ENCODE measurements at regions not wholly inside any gene's neighbourhood (a gene's known extent, or its start where the extent isn't known, plus 50 kb on each side); places are given as distances from the start of the nearest gene placed in this dataset.
"Not testable (repeated sequence)": the region's sequence is repeated elsewhere in the genome, so short reads cannot be mapped to it uniquely, and the experiment has no call there.

- H3K4me3 ChIP-seq (ENCODE audit: low read length in 2 of 2): no peak overlapping the region
- no peaks in the 10 kb centered on the region for H3K27me3 ChIP-seq (ENCODE audit: insufficient read depth, low read length)
- H3K27ac ChIP-seq (ENCODE audit: low read depth, low read length): no peak overlapping the region
- H3K36me3 ChIP-seq (ENCODE audit: insufficient read depth, low read length): no peaks in the 10 kb centered on the region
- H3K27me3 Mint-ChIP-seq: peaks cover 0 to 2% of the 10 kb centered on the region in 2 donors
- no peak overlapping the region for H3K4me3 Mint-ChIP-seq
- POLR2A ChIA-PET (ENCODE audit: partially characterized antibody): no interaction called here
- intact Hi-C loops (cut with micrococcal nuclease): no loop called here
- peak in 1 of 5 donors; percentile 0 for DNase-seq
- no peaks in the 10 kb centered on the region for H3K9me3 Mint-ChIP-seq
- H3K9me3 ChIP-seq (ENCODE audit: control insufficient read depth in 1 of 2, low read length in 2 of 2): no peaks in the 10 kb centered on the region
- no peaks in the 10 kb centered on the region for H3K4me1 Mint-ChIP-seq
- H3K4me1 ChIP-seq (ENCODE audit: insufficient read depth, low read length): no peaks in the 10 kb centered on the region
- no peak overlapping the region for H3K27ac Mint-ChIP-seq
- no peaks in the 10 kb centered on the region for H3K36me3 Mint-ChIP-seq
- CTCF ChIA-PET (ENCODE audit: partially characterized antibody): no interaction called here
Observed at GRCh38 chr1:199512037-199512710, 515.3 kb upstream of the NR5A2 start.

GRCh38 chr1:199515261-199515660 is 512.2 kb upstream of the NR5A2 start:
- intact Hi-C loops (cut with micrococcal nuclease): no loop called here
- H3K4me1 ChIP-seq (ENCODE audit: insufficient read depth, low read length): no peaks in the 10 kb centered on the region
- no peaks in the 10 kb centered on the region for H3K9me3 ChIP-seq (ENCODE audit: control insufficient read depth in 1 of 2, low read length in 2 of 2)
- H3K36me3 ChIP-seq (ENCODE audit: insufficient read depth, low read length): no peaks in the 10 kb centered on the region
- no peak overlapping the region for H3K27ac ChIP-seq (ENCODE audit: low read depth, low read length)
- Mint-ChIP-seq H3K4me3 (no peak overlapping the region), H3K27me3 (peaks cover 0 to 2% of the 10 kb centered on the region in 2 donors), H3K4me1 (no peaks in the 10 kb centered on the region), H3K27ac (no peak overlapping the region), H3K36me3 (no peaks in the 10 kb centered on the region), H3K9me3 (no peaks in the 10 kb centered on the region)
- H3K27me3 ChIP-seq (ENCODE audit: insufficient read depth, low read length): no peaks in the 10 kb centered on the region
- DNase-seq: no peak
- H3K4me3 ChIP-seq (ENCODE audit: low read length in 2 of 2): no peak overlapping the region
- CTCF ChIA-PET (ENCODE audit: partially characterized antibody): no interaction called here
- POLR2A ChIA-PET (ENCODE audit: partially characterized antibody): no interaction called here

GRCh38 chr1:199522338-199522737 is 505.2 kb upstream of the NR5A2 start:
- Mint-ChIP-seq H3K27ac (no peak overlapping the region), H3K4me1 (no peaks in the 10 kb centered on the region), H3K4me3 (no peak overlapping the region), H3K27me3 (peaks cover 3 to 5% of the 10 kb centered on the region in 2 donors), H3K9me3 (peaks cover 0 to 2% (median 0%) of the 10 kb centered on the region in 8 donors), H3K36me3 (no peaks in the 10 kb centered on the region)
- H3K4me1 ChIP-seq (ENCODE audit: insufficient read depth, low read length): no peaks in the 10 kb centered on the region
- no peak overlapping the region for H3K27ac ChIP-seq (ENCODE audit: low read depth, low read length)
- H3K27me3 ChIP-seq (ENCODE audit: insufficient read depth, low read length): no peaks in the 10 kb centered on the region
- DNase-seq: no peak
- H3K4me3 ChIP-seq (ENCODE audit: low read length in 2 of 2): no peak overlapping the region
- CTCF ChIA-PET (ENCODE audit: partially characterized antibody): no interaction called here
- intact Hi-C loops (cut with micrococcal nuclease): no loop called here
- H3K36me3 ChIP-seq (ENCODE audit: insufficient read depth, low read length): no peaks in the 10 kb centered on the region
- POLR2A ChIA-PET (ENCODE audit: partially characterized antibody): no interaction called here
- no peaks in the 10 kb centered on the region for H3K9me3 ChIP-seq (ENCODE audit: control insufficient read depth in 1 of 2, low read length in 2 of 2)

- ChIA-PET CTCF (ENCODE audit: partially characterized antibody) (no interaction called here), POLR2A (ENCODE audit: partially characterized antibody) (no interaction called here)
- DNase-seq: no peak
- Mint-ChIP-seq H3K27ac (no peak overlapping the region), H3K36me3 (no peaks in the 10 kb centered on the region), H3K4me1 (no peaks in the 10 kb centered on the region), H3K27me3 (peaks cover 3 to 5% of the 10 kb centered on the region in 2 donors), H3K9me3 (peaks cover 0 to 2% (median 0%) of the 10 kb centered on the region in 8 donors), H3K4me3 (no peak overlapping the region)
- Histone ChIP-seq H3K27me3 (ENCODE audit: insufficient read depth, low read length) (no peaks in the 10 kb centered on the region), H3K27ac (ENCODE audit: low read depth, low read length) (no peak overlapping the region), H3K9me3 (ENCODE audit: control insufficient read depth in 1 of 2, low read length in 2 of 2) (no peaks in the 10 kb centered on the region), H3K36me3 (ENCODE audit: insufficient read depth, low read length) (no peaks in the 10 kb centered on the region), H3K4me3 (ENCODE audit: low read length in 2 of 2) (no peak overlapping the region), H3K4me1 (ENCODE audit: insufficient read depth, low read length) (no peaks in the 10 kb centered on the region)
- intact Hi-C loops (cut with micrococcal nuclease): no loop called here
Observed at GRCh38 chr1:199522936-199523335, 504.6 kb upstream of the NR5A2 start.

GRCh38 chr1:199529324-199529723 is 498.2 kb upstream of the NR5A2 start:
- POLR2A ChIA-PET (ENCODE audit: partially characterized antibody): no interaction called here
- H3K27me3 Mint-ChIP-seq: no peaks in the 10 kb centered on the region
- intact Hi-C loops (cut with micrococcal nuclease): no loop called here

GRCh38 chr1:199533361-199533760 is 494.1 kb upstream of the NR5A2 start:
- H3K4me1 ChIP-seq (ENCODE audit: insufficient read depth, low read length); H3K36me3 Mint-ChIP-seq; H3K4me3 ChIP-seq (ENCODE audit: low read length in 2 of 2); H3K36me3 ChIP-seq (ENCODE audit: insufficient read depth, low read length); DNase-seq; intact Hi-C loops (cut with micrococcal nuclease); H3K27me3 Mint-ChIP-seq; H3K4me1 Mint-ChIP-seq; CTCF ChIA-PET (ENCODE audit: partially characterized antibody); H3K27ac Mint-ChIP-seq; H3K27ac ChIP-seq (ENCODE audit: low read depth, low read length); H3K4me3 Mint-ChIP-seq; H3K9me3 ChIP-seq (ENCODE audit: control insufficient read depth in 1 of 2, low read length in 2 of 2); POLR2A ChIA-PET (ENCODE audit: partially characterized antibody); H3K27me3 ChIP-seq (ENCODE audit: insufficient read depth, low read length): not testable (repeated sequence)
- peaks cover 0 to 48% (median 22%) of the 10 kb centered on the region in 8 donors for H3K9me3 Mint-ChIP-seq

More at GRCh38 chr1:199529324-199529723, 498.2 kb upstream of the NR5A2 start:
- Histone ChIP-seq H3K4me1 (ENCODE audit: insufficient read depth, low read length) (no peaks in the 10 kb centered on the region), H3K27me3 (ENCODE audit: insufficient read depth, low read length) (no peaks in the 10 kb centered on the region), H3K9me3 (ENCODE audit: control insufficient read depth in 1 of 2, low read length in 2 of 2) (no peaks in the 10 kb centered on the region), H3K4me3 (ENCODE audit: low read length in 2 of 2) (no peak overlapping the region), H3K36me3 (ENCODE audit: insufficient read depth, low read length) (no peaks in the 10 kb centered on the region), H3K27ac (ENCODE audit: low read depth, low read length) (no peak overlapping the region)
- Mint-ChIP-seq H3K4me3 (no peak overlapping the region), H3K36me3 (no peaks in the 10 kb centered on the region), H3K4me1 (no peaks in the 10 kb centered on the region), H3K27ac (no peak overlapping the region), H3K9me3 (peaks cover 0 to 15% (median 5%) of the 10 kb centered on the region in 8 donors)
- CTCF ChIA-PET (ENCODE audit: partially characterized antibody): no interaction called here
- DNase-seq: no peak

GRCh38 chr1:199545780-199546179 is 481.7 kb upstream of the NR5A2 start:
- ChIA-PET CTCF (ENCODE audit: partially characterized antibody) (no interaction called here), POLR2A (ENCODE audit: partially characterized antibody) (no interaction called here)
- H3K4me1 ChIP-seq (ENCODE audit: insufficient read depth, low read length): no peaks in the 10 kb centered on the region
- Mint-ChIP-seq H3K36me3 (no peaks in the 10 kb centered on the region), H3K4me1 (no peaks in the 10 kb centered on the region), H3K9me3 (peaks cover 0 to 3% (median 0%) of the 10 kb centered on the region in 8 donors), H3K4me3 (no peak overlapping the region), H3K27ac (no peak overlapping the region), H3K27me3 (no peaks in the 10 kb centered on the region)
- intact Hi-C loops (cut with micrococcal nuclease): no loop called here
- no peaks in the 10 kb centered on the region for H3K27me3 ChIP-seq (ENCODE audit: insufficient read depth, low read length)
- H3K36me3 ChIP-seq (ENCODE audit: insufficient read depth, low read length): no peaks in the 10 kb centered on the region
- DNase-seq: no peak
- H3K27ac ChIP-seq (ENCODE audit: low read depth, low read length): no peak overlapping the region
- no peak overlapping the region for H3K4me3 ChIP-seq (ENCODE audit: low read length in 2 of 2)
- no peaks in the 10 kb centered on the region for H3K9me3 ChIP-seq (ENCODE audit: control insufficient read depth in 1 of 2, low read length in 2 of 2)

- H3K27ac ChIP-seq (ENCODE audit: low read depth, low read length): no peak overlapping the region
- Mint-ChIP-seq H3K27ac (no peak overlapping the region), H3K36me3 (no peaks in the 10 kb centered on the region), H3K4me3 (no peak overlapping the region), H3K4me1 (no peaks in the 10 kb centered on the region), H3K9me3 (peaks cover 0 to 3% (median 0%) of the 10 kb centered on the region in 8 donors), H3K27me3 (no peaks in the 10 kb centered on the region)
- DNase-seq: no peak
- CTCF ChIA-PET (ENCODE audit: partially characterized antibody): no interaction called here
- no peaks in the 10 kb centered on the region for H3K9me3 ChIP-seq (ENCODE audit: control insufficient read depth in 1 of 2, low read length in 2 of 2)
- POLR2A ChIA-PET (ENCODE audit: partially characterized antibody): no interaction called here
- no peak overlapping the region for H3K4me3 ChIP-seq (ENCODE audit: low read length in 2 of 2)
- no peaks in the 10 kb centered on the region for H3K36me3 ChIP-seq (ENCODE audit: insufficient read depth, low read length)
- no peaks in the 10 kb centered on the region for H3K4me1 ChIP-seq (ENCODE audit: insufficient read depth, low read length)
- no peaks in the 10 kb centered on the region for H3K27me3 ChIP-seq (ENCODE audit: insufficient read depth, low read length)
- intact Hi-C loops (cut with micrococcal nuclease): no loop called here
Observed at GRCh38 chr1:199546323-199546722, 481.2 kb upstream of the NR5A2 start.
